ENCODE measurements at regions not wholly inside any gene's neighbourhood (a gene's known extent, or its start where the extent isn't known, plus 50 kb on each side); places are given as distances from the start of the nearest gene placed in this dataset.

- no peak for TF ChIP-seq POLR2AphosphoS5 (IDR thresholded peaks at IDR 0.05)
- TF ChIP-seq, protein P1, sequence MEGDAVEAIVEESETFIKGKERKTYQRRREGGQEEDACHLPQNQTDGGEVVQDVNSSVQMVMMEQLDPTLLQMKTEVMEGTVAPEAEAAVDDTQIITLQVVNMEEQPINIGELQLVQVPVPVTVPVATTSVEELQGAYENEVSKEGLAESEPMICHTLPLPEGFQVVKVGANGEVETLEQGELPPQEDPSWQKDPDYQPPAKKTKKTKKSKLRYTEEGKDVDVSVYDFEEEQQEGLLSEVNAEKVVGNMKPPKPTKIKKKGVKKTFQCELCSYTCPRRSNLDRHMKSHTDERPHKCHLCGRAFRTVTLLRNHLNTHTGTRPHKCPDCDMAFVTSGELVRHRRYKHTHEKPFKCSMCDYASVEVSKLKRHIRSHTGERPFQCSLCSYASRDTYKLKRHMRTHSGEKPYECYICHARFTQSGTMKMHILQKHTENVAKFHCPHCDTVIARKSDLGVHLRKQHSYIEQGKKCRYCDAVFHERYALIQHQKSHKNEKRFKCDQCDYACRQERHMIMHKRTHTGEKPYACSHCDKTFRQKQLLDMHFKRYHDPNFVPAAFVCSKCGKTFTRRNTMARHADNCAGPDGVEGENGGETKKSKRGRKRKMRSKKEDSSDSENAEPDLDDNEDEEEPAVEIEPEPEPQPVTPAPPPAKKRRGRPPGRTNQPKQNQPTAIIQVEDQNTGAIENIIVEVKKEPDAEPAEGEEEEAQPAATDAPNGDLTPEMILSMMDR (IDR thresholded peaks at IDR 0.05; ENCODE audit: poor library complexity, severe bottlenecking), result no peak
- no peak for TF ChIP-seq EZH2 (IDR thresholded peaks at IDR 0.05; ENCODE audit: borderline replicate concordance, insufficient read depth, low read length, poor library complexity, severe bottlenecking)
- TF ChIP-seq, protein P2, sequence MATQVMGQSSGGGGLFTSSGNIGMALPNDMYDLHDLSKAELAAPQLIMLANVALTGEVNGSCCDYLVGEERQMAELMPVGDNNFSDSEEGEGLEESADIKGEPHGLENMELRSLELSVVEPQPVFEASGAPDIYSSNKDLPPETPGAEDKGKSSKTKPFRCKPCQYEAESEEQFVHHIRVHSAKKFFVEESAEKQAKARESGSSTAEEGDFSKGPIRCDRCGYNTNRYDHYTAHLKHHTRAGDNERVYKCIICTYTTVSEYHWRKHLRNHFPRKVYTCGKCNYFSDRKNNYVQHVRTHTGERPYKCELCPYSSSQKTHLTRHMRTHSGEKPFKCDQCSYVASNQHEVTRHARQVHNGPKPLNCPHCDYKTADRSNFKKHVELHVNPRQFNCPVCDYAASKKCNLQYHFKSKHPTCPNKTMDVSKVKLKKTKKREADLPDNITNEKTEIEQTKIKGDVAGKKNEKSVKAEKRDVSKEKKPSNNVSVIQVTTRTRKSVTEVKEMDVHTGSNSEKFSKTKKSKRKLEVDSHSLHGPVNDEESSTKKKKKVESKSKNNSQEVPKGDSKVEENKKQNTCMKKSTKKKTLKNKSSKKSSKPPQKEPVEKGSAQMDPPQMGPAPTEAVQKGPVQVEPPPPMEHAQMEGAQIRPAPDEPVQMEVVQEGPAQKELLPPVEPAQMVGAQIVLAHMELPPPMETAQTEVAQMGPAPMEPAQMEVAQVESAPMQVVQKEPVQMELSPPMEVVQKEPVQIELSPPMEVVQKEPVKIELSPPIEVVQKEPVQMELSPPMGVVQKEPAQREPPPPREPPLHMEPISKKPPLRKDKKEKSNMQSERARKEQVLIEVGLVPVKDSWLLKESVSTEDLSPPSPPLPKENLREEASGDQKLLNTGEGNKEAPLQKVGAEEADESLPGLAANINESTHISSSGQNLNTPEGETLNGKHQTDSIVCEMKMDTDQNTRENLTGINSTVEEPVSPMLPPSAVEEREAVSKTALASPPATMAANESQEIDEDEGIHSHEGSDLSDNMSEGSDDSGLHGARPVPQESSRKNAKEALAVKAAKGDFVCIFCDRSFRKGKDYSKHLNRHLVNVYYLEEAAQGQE (IDR thresholded peaks at IDR 0.05; ENCODE audit: borderline replicate concordance), result no peak
- TF ChIP-seq TAF1 (IDR thresholded peaks at IDR 0.05; ENCODE audit: low read depth), result no peak
- no peak for TF ChIP-seq EP300 (conservative IDR thresholded peaks at IDR 0.05; ENCODE audit: poor library complexity, severe bottlenecking)
These were observed 282.9 kb downstream of the DYSF start for GRCh38 chr2:71736091-71736861.

All from neural cell (in vitro differentiated cells).